ENCODE measurements at regions not wholly inside any gene's neighbourhood (a gene's known extent, or its start where the extent isn't known, plus 50 kb on each side); places are given as distances from the start of the nearest gene placed in this dataset.

GRCh38 chr4:165605811-165606210 lies 227.0 kb downstream of the CPE start:
- TF ChIP-seq CTCF (optimal IDR thresholded peaks at IDR 0.05 in 1 of 3, IDR thresholded peaks at IDR 0.05 in 1 of 3, conservative IDR thresholded peaks at IDR 0.05 in 1 of 3; ENCODE audit: extremely low read depth in 1 of 3, insufficient read depth in 2 of 3, low read length in 3 of 3) (no peak), EZH2 (IDR thresholded peaks at IDR 0.05; ENCODE audit: low read length) (no peak)
